SH-SY5Y (cell line): ENCODE measurements at regions not wholly inside any gene's neighbourhood (a gene's known extent, or its start where the extent isn't known, plus 50 kb on each side); places are given as distances from the start of the nearest gene placed in this dataset.

Experiments
- GATA2 ChIP-seq: IDR thresholded peaks from 2 replicates; pipeline ENCODE4 v1.6.1; 2011; ENCODE audit warnings: mild to moderate bottlenecking, low read depth, low read length
- GATA3 ChIP-seq: IDR thresholded peaks from 2 replicates; pipeline ENCODE4 v1.6.1; 2011; ENCODE audit warnings: low read depth, mild to moderate bottlenecking, low read length, moderate library complexity

- no peak for TF ChIP-seq GATA3
- no peak for TF ChIP-seq GATA2
Observed at GRCh38 chr9:81826517-81826906, 101.7 kb upstream of the SPATA31D4 start.
